HCT116 (cell line): ENCODE measurements at regions not wholly inside any gene's neighbourhood (a gene's known extent, or its start where the extent isn't known, plus 50 kb on each side); places are given as distances from the start of the nearest gene placed in this dataset.
"Not testable (repeated sequence)": the region's sequence is repeated elsewhere in the genome, so short reads cannot be mapped to it uniquely, and the experiment has no call there.

Experiments used
- ATAC-seq: fragments of 200-7000 bp; cut with Tn5 transposase; 2 replicates; pipeline ENCODE4 v1.9.1; 2020; ENCODE audit warnings: mild to moderate bottlenecking, moderate library complexity
- BruUV-seq: library from RNA; stranded (reverse); fragments of 400-500 nt; replicated peaks from 2 replicates; lab custom pipeline; 2021; lab: Mats Ljungman, UMichigan
- CTCF ChIA-PET: fragments of 300-600 bp; sonication (Branson Sonifier 250); formaldehyde crosslinking; loops from one replicate; lab custom pipeline; 2021; ENCODE audit warnings: antibody characterized with exemption; lab: Charles Lee
- POLR2A ChIA-PET: fragments of 300-600, 350-600 bp; sonication (Branson Sonifier 250); formaldehyde crosslinking; loops from one replicate; lab custom pipeline; 2021; ENCODE audit warnings: antibody characterized with exemption; lab: Charles Lee
- RAD21 ChIA-PET, 2 experiments: fragments of 300-600 bp; sonication (Branson Sonifier 250); formaldehyde crosslinking; loops; one replicate each; lab custom pipeline; 2023; ENCODE audit warnings: low total read pairs in 2 of 2; ENCODE audit not compliant: uncharacterized antibody in 2 of 2, unreplicated experiment in 2 of 2, low non-redundant PET in 1 of 2; lab: Charles Lee
- DNase-seq: peaks from one replicate; pipeline ENCODE4 v3.0.0-alpha.2; 2010; ENCODE audit warnings: low read depth, low spot score
- H2AFZ ChIP-seq: fragments of 200-600 bp; shearing (Covaris generic), sonication (generic); 2 replicates; pipeline ENCODE4 v1.6.1; 2017; ENCODE audit warnings: low read depth, mixed run types, mixed read lengths, antibody characterized with exemption, low read length; ENCODE audit not compliant: poor library complexity, severe bottlenecking
- H3K27ac ChIP-seq: 2 replicates; pipeline ENCODE4 v1.5.1; 2012; ENCODE audit warnings: low read depth, low read length
- H3K27me3 ChIP-seq: fragments of 200-600 bp; sonication (generic); 2 replicates; pipeline ENCODE4 v1.6.1; 2016; ENCODE audit warnings: mixed run types, low read length, mixed read lengths; ENCODE audit not compliant: insufficient read depth
- H3K36me3 ChIP-seq, 2 experiments: fragments of 200-500 bp in 1 of 2; fragments of 200-600 bp in 1 of 2; sonication (Bioruptor generic) in 1 of 2; sonication (generic) in 1 of 2; 2 replicates each; pipeline versions ENCODE4 v1.5.1 to v1.6.1; 2014 to 2016; ENCODE audit warnings: low read length in 2 of 2, inconsistent platforms in 1 of 2, mixed read lengths in 1 of 2, mixed run types in 1 of 2; ENCODE audit not compliant: insufficient read depth in 2 of 2, control insufficient read depth in 1 of 2
- H3K4me1 ChIP-seq, 2 experiments: fragments of 200-600 bp in 1 of 2; sonication (generic) in 1 of 2; 2 replicates each; pipeline versions ENCODE4 v1.5.1 to v1.6.1; 2012 to 2017; ENCODE audit warnings: low read length in 2 of 2, inconsistent platforms in 1 of 2, mild to moderate bottlenecking in 1 of 2, mixed read lengths in 1 of 2, mixed run types in 1 of 2, moderate library complexity in 1 of 2; ENCODE audit not compliant: insufficient read depth in 2 of 2, control insufficient read depth in 1 of 2
- H3K4me2 ChIP-seq: fragments of 200-600 bp; sonication (generic); 2 replicates; pipeline ENCODE4 v1.6.1; 2017; ENCODE audit warnings: mixed run types, low read length, mixed read lengths
- H3K4me3 ChIP-seq, 2 experiments: fragments of 200-600 bp in 1 of 2; sonication (generic) in 1 of 2; replicated peaks in 1 of 2; 2 replicates each; pipeline ENCODE4 v1.5.1; 2011 to 2016; ENCODE audit warnings: low read length in 2 of 2, control low read depth in 1 of 2, low read depth in 1 of 2, mild to moderate bottlenecking in 1 of 2, mixed read lengths in 1 of 2, mixed run types in 1 of 2
- H3K79me2 ChIP-seq: fragments of 200-600 bp; sonication (generic); 2 replicates; pipeline ENCODE4 v1.6.1; 2017; ENCODE audit warnings: mild to moderate bottlenecking, mixed run types, low read length, moderate library complexity, mixed read lengths; ENCODE audit not compliant: insufficient read depth
- H3K9ac ChIP-seq: fragments of 200-600 bp; sonication (generic); 2 replicates; pipeline ENCODE4 v1.6.1; 2016; ENCODE audit warnings: low read length, mixed read lengths
- H3K9me2 ChIP-seq: fragments of 200-600 bp; sonication (generic), shearing (Covaris generic); 2 replicates; pipeline ENCODE4 v1.6.1; 2017; ENCODE audit warnings: mixed run types, mild to moderate bottlenecking, moderate library complexity; ENCODE audit not compliant: insufficient read depth
- H3K9me3 ChIP-seq, 2 experiments: fragments of 200-500 bp in 1 of 2; fragments of 200-600 bp in 1 of 2; sonication (Bioruptor generic) in 1 of 2; sonication (generic) in 1 of 2; 2 replicates each; pipeline ENCODE4 v1.6.1; 2014 to 2017; ENCODE audit warnings: low read length in 2 of 2, mixed read lengths in 2 of 2, inconsistent platforms in 1 of 2, low read depth in 1 of 2, mild to moderate bottlenecking in 1 of 2, mixed run types in 1 of 2, moderate library complexity in 1 of 2; ENCODE audit not compliant: control insufficient read depth in 1 of 2, insufficient read depth in 1 of 2
- H4K20me1 ChIP-seq: fragments of 200-600 bp; sonication (generic), shearing (Covaris generic); 2 replicates; pipeline ENCODE4 v1.6.1; 2017; ENCODE audit warnings: mixed run types, mild to moderate bottlenecking, moderate library complexity; ENCODE audit not compliant: insufficient read depth
- CBX3 ChIP-seq: IDR thresholded peaks from 2 replicates; pipeline ENCODE4 v1.6.1; 2012; ENCODE audit warnings: low read depth
- CEBPB ChIP-seq: IDR thresholded peaks from 2 replicates; pipeline ENCODE4 v1.6.1; 2012; ENCODE audit warnings: low read depth
- EZH2phosphoT487 ChIP-seq: fragments of 200-600 bp; IDR thresholded peaks from 2 replicates; pipeline ENCODE4 v1.6.1; 2018; ENCODE audit warnings: antibody characterized with exemption, borderline replicate concordance
- intact Hi-C: fragments of 100-400 bp; cut with micrococcal nuclease; formaldehyde crosslinking; loops from 2 replicates; pipeline ENCODE4 v1.10.0; 2022
- TF ChIP-seq, protein P1 (sequence below): IDR thresholded peaks from 2 replicates; pipeline ENCODE4 v1.6.1; 2012; ENCODE audit warnings: low read depth
- TF ChIP-seq, protein P2 (sequence below), 3 experiments: fragments of 200-600 bp in 1 of 3; sonication (generic) in 1 of 3; IDR thresholded peaks in 2 of 3; conservative IDR thresholded peaks in 1 of 3; 2 replicates each; pipeline ENCODE4 v1.5.1; 2012 to 2017; ENCODE audit warnings: low read depth in 2 of 3, low read length in 2 of 3, antibody characterized with exemption in 1 of 3, borderline replicate concordance in 1 of 3, control low read depth in 1 of 3, mild to moderate bottlenecking in 1 of 3, mixed read lengths in 1 of 3, mixed run types in 1 of 3, moderate library complexity in 1 of 3; ENCODE audit not compliant: insufficient read depth in 1 of 3

DNA sequence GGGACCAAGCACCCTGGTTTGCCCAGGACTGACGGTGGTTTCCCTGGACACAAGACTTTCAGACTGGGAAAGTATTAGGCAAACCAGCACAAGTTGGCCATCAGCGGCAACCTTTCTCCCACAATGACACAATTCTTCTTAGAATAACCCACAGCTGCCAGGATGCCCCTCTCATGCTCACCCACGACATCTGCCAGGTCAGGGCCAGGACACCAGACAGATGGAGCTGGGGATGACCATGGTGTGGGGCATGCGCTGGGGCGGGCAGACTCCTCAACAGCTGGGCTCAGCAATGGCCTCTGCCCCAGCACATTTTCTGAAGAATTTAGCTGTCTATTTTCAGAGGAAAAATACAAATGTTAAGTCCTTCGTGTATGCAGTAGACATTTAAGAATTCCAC, 226.4 kb downstream of the FNDC1 start (continued):
- TF ChIP-seq, protein P1, sequence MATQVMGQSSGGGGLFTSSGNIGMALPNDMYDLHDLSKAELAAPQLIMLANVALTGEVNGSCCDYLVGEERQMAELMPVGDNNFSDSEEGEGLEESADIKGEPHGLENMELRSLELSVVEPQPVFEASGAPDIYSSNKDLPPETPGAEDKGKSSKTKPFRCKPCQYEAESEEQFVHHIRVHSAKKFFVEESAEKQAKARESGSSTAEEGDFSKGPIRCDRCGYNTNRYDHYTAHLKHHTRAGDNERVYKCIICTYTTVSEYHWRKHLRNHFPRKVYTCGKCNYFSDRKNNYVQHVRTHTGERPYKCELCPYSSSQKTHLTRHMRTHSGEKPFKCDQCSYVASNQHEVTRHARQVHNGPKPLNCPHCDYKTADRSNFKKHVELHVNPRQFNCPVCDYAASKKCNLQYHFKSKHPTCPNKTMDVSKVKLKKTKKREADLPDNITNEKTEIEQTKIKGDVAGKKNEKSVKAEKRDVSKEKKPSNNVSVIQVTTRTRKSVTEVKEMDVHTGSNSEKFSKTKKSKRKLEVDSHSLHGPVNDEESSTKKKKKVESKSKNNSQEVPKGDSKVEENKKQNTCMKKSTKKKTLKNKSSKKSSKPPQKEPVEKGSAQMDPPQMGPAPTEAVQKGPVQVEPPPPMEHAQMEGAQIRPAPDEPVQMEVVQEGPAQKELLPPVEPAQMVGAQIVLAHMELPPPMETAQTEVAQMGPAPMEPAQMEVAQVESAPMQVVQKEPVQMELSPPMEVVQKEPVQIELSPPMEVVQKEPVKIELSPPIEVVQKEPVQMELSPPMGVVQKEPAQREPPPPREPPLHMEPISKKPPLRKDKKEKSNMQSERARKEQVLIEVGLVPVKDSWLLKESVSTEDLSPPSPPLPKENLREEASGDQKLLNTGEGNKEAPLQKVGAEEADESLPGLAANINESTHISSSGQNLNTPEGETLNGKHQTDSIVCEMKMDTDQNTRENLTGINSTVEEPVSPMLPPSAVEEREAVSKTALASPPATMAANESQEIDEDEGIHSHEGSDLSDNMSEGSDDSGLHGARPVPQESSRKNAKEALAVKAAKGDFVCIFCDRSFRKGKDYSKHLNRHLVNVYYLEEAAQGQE, result no peak
- no peak for TF ChIP-seq EZH2phosphoT487
- TF ChIP-seq, protein P2, sequence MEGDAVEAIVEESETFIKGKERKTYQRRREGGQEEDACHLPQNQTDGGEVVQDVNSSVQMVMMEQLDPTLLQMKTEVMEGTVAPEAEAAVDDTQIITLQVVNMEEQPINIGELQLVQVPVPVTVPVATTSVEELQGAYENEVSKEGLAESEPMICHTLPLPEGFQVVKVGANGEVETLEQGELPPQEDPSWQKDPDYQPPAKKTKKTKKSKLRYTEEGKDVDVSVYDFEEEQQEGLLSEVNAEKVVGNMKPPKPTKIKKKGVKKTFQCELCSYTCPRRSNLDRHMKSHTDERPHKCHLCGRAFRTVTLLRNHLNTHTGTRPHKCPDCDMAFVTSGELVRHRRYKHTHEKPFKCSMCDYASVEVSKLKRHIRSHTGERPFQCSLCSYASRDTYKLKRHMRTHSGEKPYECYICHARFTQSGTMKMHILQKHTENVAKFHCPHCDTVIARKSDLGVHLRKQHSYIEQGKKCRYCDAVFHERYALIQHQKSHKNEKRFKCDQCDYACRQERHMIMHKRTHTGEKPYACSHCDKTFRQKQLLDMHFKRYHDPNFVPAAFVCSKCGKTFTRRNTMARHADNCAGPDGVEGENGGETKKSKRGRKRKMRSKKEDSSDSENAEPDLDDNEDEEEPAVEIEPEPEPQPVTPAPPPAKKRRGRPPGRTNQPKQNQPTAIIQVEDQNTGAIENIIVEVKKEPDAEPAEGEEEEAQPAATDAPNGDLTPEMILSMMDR (IDR thresholded peaks at IDR 0.05 in 2 of 3, conservative IDR thresholded peaks at IDR 0.05 in 1 of 3; ENCODE audit: borderline replicate concordance in 1 of 3, insufficient read depth in 1 of 3, low read depth in 2 of 3, low read length in 2 of 3), result no peak
- TF ChIP-seq CBX3, result no peak
- TF ChIP-seq CEBPB, result no peak

DNA sequence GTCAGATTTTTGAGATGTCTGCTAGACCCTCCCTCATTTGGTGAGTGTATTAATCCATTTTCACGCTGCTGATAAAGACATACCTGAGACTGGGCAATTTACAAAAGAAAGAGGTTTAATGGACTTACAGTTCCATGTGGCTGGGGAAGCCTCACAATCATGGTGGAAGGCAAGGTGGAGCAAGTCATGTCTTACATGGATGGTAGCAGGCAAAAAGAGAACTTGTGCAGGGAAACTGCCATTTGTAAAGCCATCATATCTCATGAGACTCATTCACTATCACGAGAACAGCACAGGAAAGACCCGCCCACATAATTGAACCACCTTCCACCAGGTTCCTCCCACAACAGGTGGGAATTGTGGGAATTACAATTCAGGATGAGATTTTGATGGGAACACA, 223.5 kb downstream of the FNDC1 start:
- POLR2A ChIA-PET, CTCF ChIA-PET: not testable (repeated sequence)

More for the DNA sequence above, 223.5 kb downstream of the FNDC1 start:
- H3K27ac ChIP-seq, H3K4me3 ChIP-seq, H4K20me1 ChIP-seq, H2AFZ ChIP-seq, H3K36me3 ChIP-seq, H3K4me2 ChIP-seq, H3K9me3 ChIP-seq, H3K4me1 ChIP-seq, ATAC-seq, H3K9me2 ChIP-seq, intact Hi-C loops, DNase-seq, BruUV-seq, H3K9ac ChIP-seq, RAD21 ChIA-PET, H3K79me2 ChIP-seq: not testable (repeated sequence)
- peaks cover 25% of the 10 kb centered on the region for H3K27me3 ChIP-seq
